ENCODE measurements at regions not wholly inside any gene's neighbourhood (a gene's known extent, or its start where the extent isn't known, plus 50 kb on each side); places are given as distances from the start of the nearest gene placed in this dataset.

- no peak overlapping the region for H3K27ac ChIP-seq
- no peaks in the 10 kb centered on the region for H3K27me3 ChIP-seq (ENCODE audit: control insufficient read depth, insufficient read depth, low read length)
- H3K79me2 ChIP-seq: no peaks in the 10 kb centered on the region
- H2AFZ ChIP-seq: no peak overlapping the region
- H3K9ac ChIP-seq: no peak overlapping the region
- no peaks in the 10 kb centered on the region for H3K4me1 ChIP-seq
- no peaks in the 10 kb centered on the region for H3K9me3 ChIP-seq (ENCODE audit: control insufficient read depth, low read length)
- H3K36me3 ChIP-seq (ENCODE audit: control insufficient read depth, insufficient read depth, low read length): no peaks in the 10 kb centered on the region
- no peak overlapping the region for H3K4me2 ChIP-seq (ENCODE audit: low read length)
- no peak for TF ChIP-seq CTCF (IDR thresholded peaks at IDR 0.05)
- no peak overlapping the region for H3K4me3 ChIP-seq (ENCODE audit: low read depth, low read length)
Measured at GRCh38 chr12:75900226-75900625, 131.3 kb downstream of the PHLDA1 start.

DNA sequence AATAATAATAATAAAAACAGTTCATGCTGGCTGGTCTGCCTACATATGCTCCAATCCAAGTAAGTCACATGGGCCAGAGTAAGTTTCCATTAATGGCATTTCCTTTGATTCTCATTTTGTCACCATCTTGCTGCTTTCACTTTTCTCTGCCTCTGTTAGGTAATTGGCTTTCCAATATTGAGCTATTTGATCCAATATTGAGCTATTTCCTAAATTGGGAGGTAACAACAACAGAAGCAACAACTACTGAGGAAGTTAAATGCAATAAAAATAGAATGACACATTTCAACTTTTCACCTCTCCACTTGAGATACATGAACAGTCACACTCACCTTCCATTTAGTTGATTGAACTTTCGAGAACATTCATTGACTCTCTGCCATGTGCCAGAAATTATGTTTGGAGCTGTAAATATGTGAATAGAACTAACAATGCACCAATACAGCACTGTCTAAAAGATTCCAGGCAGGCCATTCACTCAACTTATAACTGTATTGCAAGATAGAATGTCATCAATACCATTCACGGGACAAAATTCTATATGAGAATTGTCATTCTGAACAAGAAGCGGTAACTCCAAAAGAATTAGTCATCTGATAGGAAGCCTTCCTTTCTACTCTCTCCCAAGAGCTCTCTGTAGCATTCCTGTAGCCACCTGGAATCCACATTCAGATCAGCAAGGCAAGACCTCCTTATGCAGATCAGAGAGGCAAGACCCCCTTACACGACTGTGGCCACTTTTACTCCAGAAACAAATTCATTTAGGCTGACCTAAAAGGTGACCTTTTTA is 136.4 kb downstream of the PHLDA1 start:
- no peaks in the 10 kb centered on the region for H3K9me3 ChIP-seq (ENCODE audit: control insufficient read depth, low read length)
- no peaks in the 10 kb centered on the region for H3K4me1 ChIP-seq
- H3K36me3 ChIP-seq (ENCODE audit: control insufficient read depth, insufficient read depth, low read length): no peaks in the 10 kb centered on the region
- no peak for TF ChIP-seq CTCF (IDR thresholded peaks at IDR 0.05)
- H3K27me3 ChIP-seq (ENCODE audit: control insufficient read depth, insufficient read depth, low read length): no peaks in the 10 kb centered on the region
- no peak overlapping the region for H3K9ac ChIP-seq
- no peak overlapping the region for H3K27ac ChIP-seq
- no peaks in the 10 kb centered on the region for H3K79me2 ChIP-seq
- no peak overlapping the region for H3K4me3 ChIP-seq (ENCODE audit: low read depth, low read length)
- H3K4me2 ChIP-seq (ENCODE audit: low read length): no peak overlapping the region
- H2AFZ ChIP-seq: no peak overlapping the region

- Histone ChIP-seq H3K4me2 (ENCODE audit: low read length) (no peak overlapping the region), H3K79me2 (no peaks in the 10 kb centered on the region), H3K9me3 (ENCODE audit: control insufficient read depth, low read length) (no peaks in the 10 kb centered on the region), H3K27ac (no peak overlapping the region), H3K4me3 (ENCODE audit: low read depth, low read length) (no peak overlapping the region), H3K36me3 (ENCODE audit: control insufficient read depth, insufficient read depth, low read length) (no peaks in the 10 kb centered on the region), H2AFZ (no peak overlapping the region), H3K4me1 (no peaks in the 10 kb centered on the region), H3K9ac (no peak overlapping the region), H3K27me3 (ENCODE audit: control insufficient read depth, insufficient read depth, low read length) (no peaks in the 10 kb centered on the region)
- TF ChIP-seq CTCF (IDR thresholded peaks at IDR 0.05): no peak
Measured at GRCh38 chr12:75893765-75894164, 137.8 kb downstream of the PHLDA1 start.

DNA sequence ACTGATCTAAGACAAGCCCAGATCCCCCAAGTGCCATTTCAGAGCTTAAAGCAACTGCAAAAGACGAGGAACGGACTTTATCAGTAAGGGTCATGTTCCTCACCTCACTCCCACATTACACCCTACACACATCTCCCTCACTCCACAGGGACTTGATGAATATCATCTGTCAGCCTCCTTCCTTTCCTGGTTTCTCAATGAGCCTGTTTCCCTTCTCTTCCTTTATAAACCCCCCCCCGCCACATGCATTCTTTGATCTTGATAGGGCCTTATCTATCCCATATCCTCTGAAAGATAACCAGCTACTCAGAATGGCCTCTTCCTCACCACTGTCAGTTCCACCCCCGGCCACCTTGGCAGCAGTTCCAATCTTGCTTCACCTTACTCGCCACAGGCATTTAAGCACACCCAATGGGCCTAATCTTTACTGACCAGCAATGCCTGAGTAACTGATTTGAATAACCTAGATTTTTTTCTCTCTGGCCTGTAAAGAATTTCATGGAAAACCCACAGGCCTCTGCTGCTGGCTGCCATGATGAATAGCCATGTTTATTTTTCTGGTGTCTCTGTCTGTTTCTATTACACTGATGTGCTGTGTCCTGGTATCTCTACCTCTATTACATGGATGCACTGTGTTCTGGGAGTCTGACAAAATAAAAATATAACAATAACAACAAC is 138.7 kb downstream of the PHLDA1 start:
- Histone ChIP-seq H3K4me3 (ENCODE audit: low read depth, low read length) (no peak overlapping the region), H3K27me3 (ENCODE audit: control insufficient read depth, insufficient read depth, low read length) (no peaks in the 10 kb centered on the region)
- no peak for TF ChIP-seq CTCF (IDR thresholded peaks at IDR 0.05)

More for the DNA sequence above, 138.7 kb downstream of the PHLDA1 start:
- H3K79me2 ChIP-seq: no peaks in the 10 kb centered on the region
- H3K27ac ChIP-seq: no peak overlapping the region
- H2AFZ ChIP-seq: no peak overlapping the region
- no peaks in the 10 kb centered on the region for H3K4me1 ChIP-seq
- no peaks in the 10 kb centered on the region for H3K36me3 ChIP-seq (ENCODE audit: control insufficient read depth, insufficient read depth, low read length)
- no peak overlapping the region for H3K4me2 ChIP-seq (ENCODE audit: low read length)
- no peaks in the 10 kb centered on the region for H3K9me3 ChIP-seq (ENCODE audit: control insufficient read depth, low read length)
- H3K9ac ChIP-seq: no peak overlapping the region
